ENCODE measurements at regions not wholly inside any gene's neighbourhood (a gene's known extent, or its start where the extent isn't known, plus 50 kb on each side); places are given as distances from the start of the nearest gene placed in this dataset.

DNA sequence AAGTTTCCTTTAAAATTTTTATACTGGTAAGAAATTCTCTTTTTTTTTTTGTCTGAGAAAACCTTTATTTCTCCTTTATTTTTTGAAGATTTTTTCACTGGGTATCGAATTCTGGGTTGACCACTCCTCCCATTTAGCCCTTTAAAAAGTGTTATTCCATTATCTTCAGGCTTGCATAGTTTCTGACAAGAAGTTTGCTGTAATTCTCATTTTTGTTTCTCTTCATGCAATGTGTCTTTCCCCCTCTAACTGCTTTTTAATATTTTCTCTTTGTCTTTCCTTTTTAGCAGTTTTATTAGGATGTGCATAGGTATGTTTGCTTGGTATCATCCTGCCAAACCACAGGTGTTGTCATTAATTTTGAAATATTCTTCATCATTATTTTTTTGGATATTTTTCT, 67.7 kb upstream of the GOT2 start:
- Histone ChIP-seq H3K4me1 (ENCODE audit: control insufficient read depth, insufficient read depth, low read length) (no peaks in the 10 kb centered on the region), H3K36me3 (ENCODE audit: control insufficient read depth, insufficient read depth, low read length) (no peaks in the 10 kb centered on the region), H3K9me3 (ENCODE audit: control insufficient read depth, insufficient read depth, low read depth, low read length) (no peaks in the 10 kb centered on the region), H3K27me3 (ENCODE audit: control insufficient read depth, insufficient read depth, low read length) (no peaks in the 10 kb centered on the region), H3K27ac (ENCODE audit: low read length) (no peak overlapping the region), H3K4me3 (ENCODE audit: low read depth in 2 of 2, low read length in 2 of 2) (no peak overlapping the region)
- in situ Hi-C loops (cut with HindIII; ENCODE audit: low pct_unique_long_range_greater_than_20kb, low sequenced_read_pairs) = no loop called here
- TF ChIP-seq, protein P1, sequence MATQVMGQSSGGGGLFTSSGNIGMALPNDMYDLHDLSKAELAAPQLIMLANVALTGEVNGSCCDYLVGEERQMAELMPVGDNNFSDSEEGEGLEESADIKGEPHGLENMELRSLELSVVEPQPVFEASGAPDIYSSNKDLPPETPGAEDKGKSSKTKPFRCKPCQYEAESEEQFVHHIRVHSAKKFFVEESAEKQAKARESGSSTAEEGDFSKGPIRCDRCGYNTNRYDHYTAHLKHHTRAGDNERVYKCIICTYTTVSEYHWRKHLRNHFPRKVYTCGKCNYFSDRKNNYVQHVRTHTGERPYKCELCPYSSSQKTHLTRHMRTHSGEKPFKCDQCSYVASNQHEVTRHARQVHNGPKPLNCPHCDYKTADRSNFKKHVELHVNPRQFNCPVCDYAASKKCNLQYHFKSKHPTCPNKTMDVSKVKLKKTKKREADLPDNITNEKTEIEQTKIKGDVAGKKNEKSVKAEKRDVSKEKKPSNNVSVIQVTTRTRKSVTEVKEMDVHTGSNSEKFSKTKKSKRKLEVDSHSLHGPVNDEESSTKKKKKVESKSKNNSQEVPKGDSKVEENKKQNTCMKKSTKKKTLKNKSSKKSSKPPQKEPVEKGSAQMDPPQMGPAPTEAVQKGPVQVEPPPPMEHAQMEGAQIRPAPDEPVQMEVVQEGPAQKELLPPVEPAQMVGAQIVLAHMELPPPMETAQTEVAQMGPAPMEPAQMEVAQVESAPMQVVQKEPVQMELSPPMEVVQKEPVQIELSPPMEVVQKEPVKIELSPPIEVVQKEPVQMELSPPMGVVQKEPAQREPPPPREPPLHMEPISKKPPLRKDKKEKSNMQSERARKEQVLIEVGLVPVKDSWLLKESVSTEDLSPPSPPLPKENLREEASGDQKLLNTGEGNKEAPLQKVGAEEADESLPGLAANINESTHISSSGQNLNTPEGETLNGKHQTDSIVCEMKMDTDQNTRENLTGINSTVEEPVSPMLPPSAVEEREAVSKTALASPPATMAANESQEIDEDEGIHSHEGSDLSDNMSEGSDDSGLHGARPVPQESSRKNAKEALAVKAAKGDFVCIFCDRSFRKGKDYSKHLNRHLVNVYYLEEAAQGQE (IDR thresholded peaks at IDR 0.05; ENCODE audit: insufficient read depth in 1 of 2, low read depth in 2 of 2, low read length in 1 of 2) = no peak
- TF ChIP-seq POLR2AphosphoS5 (IDR thresholded peaks at IDR 0.05; ENCODE audit: low read depth, low read length) (no peak), SIN3A (IDR thresholded peaks at IDR 0.05; ENCODE audit: borderline replicate concordance, insufficient read depth, low read depth, low read length) (no peak), TCF7L2 (IDR thresholded peaks at IDR 0.05; ENCODE audit: low read depth, low read length) (no peak)
- TF ChIP-seq, protein P2, sequence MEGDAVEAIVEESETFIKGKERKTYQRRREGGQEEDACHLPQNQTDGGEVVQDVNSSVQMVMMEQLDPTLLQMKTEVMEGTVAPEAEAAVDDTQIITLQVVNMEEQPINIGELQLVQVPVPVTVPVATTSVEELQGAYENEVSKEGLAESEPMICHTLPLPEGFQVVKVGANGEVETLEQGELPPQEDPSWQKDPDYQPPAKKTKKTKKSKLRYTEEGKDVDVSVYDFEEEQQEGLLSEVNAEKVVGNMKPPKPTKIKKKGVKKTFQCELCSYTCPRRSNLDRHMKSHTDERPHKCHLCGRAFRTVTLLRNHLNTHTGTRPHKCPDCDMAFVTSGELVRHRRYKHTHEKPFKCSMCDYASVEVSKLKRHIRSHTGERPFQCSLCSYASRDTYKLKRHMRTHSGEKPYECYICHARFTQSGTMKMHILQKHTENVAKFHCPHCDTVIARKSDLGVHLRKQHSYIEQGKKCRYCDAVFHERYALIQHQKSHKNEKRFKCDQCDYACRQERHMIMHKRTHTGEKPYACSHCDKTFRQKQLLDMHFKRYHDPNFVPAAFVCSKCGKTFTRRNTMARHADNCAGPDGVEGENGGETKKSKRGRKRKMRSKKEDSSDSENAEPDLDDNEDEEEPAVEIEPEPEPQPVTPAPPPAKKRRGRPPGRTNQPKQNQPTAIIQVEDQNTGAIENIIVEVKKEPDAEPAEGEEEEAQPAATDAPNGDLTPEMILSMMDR (IDR thresholded peaks at IDR 0.05) = no peak
- BruUV-seq (replicated peaks) = no TSS peak
- ChIA-PET POLR2A (no interaction called here), CTCF (no interaction called here)
- ATAC-seq (no peak), DNase-seq (ENCODE audit: low read depth, low spot score) (no peak)
- intact Hi-C loops (cut with micrococcal nuclease; ENCODE audit: unreplicated experiment) = no loop called here

DNA sequence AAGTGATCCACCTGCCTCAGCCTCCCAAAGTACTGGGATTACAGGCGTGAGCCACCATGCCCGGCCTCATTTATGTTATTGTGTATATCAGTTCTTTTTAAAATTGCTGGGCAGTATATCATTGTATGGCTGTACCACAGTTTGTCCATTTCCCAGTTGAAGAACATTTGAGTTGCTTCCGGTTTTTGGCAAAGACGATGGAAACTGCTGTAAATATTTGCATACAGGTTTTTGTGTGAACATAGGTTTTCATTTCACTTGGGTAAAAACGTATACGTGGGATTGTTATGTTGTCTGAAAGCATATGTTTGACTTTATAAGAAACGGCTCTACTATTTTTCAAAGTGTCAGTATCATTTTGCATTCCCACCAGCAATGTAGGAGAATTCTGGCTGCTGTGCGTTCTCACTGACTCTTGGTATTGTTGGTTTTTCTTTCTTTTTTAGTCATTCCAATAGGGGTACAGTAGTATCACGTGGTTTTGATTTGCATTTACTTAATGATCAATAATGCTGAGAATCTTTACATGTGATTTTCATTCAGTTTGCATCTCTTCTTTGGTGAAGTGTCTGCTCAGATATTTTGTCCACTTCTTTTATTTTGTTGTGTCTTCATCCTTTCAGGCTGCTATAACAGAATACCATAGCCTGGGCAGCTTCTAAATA, 63.2 kb upstream of the GOT2 start:
- Histone ChIP-seq H3K27me3 (ENCODE audit: control insufficient read depth, insufficient read depth, low read length) (no peaks in the 10 kb centered on the region), H3K4me1 (ENCODE audit: control insufficient read depth, insufficient read depth, low read length) (no peaks in the 10 kb centered on the region), H3K4me3 (ENCODE audit: low read depth in 2 of 2, low read length in 2 of 2) (no peak overlapping the region), H3K9me3 (ENCODE audit: control insufficient read depth, insufficient read depth, low read depth, low read length) (no peaks in the 10 kb centered on the region), H3K27ac (ENCODE audit: low read length) (no peak overlapping the region), H3K36me3 (ENCODE audit: control insufficient read depth, insufficient read depth, low read length) (no peaks in the 10 kb centered on the region)
- no peak for TF ChIP-seq TCF7L2 (IDR thresholded peaks at IDR 0.05; ENCODE audit: low read depth, low read length)
- no peak for TF ChIP-seq SIN3A (IDR thresholded peaks at IDR 0.05; ENCODE audit: borderline replicate concordance, insufficient read depth, low read depth, low read length)
- TF ChIP-seq, protein P2 (IDR thresholded peaks at IDR 0.05) = no peak
- TF ChIP-seq POLR2AphosphoS5 (IDR thresholded peaks at IDR 0.05; ENCODE audit: low read depth, low read length) = no peak
- CTCF ChIA-PET = no interaction called here
- intact Hi-C loops (cut with micrococcal nuclease; ENCODE audit: unreplicated experiment) (no loop called here), in situ Hi-C loops (cut with HindIII; ENCODE audit: low pct_unique_long_range_greater_than_20kb, low sequenced_read_pairs) (no loop called here)
- DNase-seq (ENCODE audit: low read depth, low spot score) (no peak), ATAC-seq (no peak)
- BruUV-seq (replicated peaks) = no TSS peak
- POLR2A ChIA-PET = no interaction called here

Measured in Panc1 (cell line).